H1 (cell line): ENCODE measurements at regions not wholly inside any gene's neighbourhood (a gene's known extent, or its start where the extent isn't known, plus 50 kb on each side); places are given as distances from the start of the nearest gene placed in this dataset.

Experiments
- FOSL1 ChIP-seq: IDR thresholded peaks from 2 replicates; pipeline ENCODE4 v1.6.1; 2011; ENCODE audit warnings: mild to moderate bottlenecking, low read depth, low read length, moderate library complexity; ENCODE audit not compliant: insufficient read depth
- GABPA ChIP-seq: IDR thresholded peaks from 2 replicates; pipeline ENCODE4 v1.6.1; 2011; ENCODE audit warnings: mild to moderate bottlenecking, low read length, moderate library complexity, borderline replicate concordance; ENCODE audit not compliant: insufficient read depth
- JUN ChIP-seq: IDR thresholded peaks from 2 replicates; pipeline ENCODE4 v1.6.1; 2011; ENCODE audit warnings: low read depth, mild to moderate bottlenecking, improper control_type of control experiment, low read length
- PHF8 ChIP-seq: fragments of 200-600 bp; sonication (generic); conservative IDR thresholded peaks from 2 replicates; pipeline ENCODE4 v1.7.1; 2012; ENCODE audit warnings: low read depth, mild to moderate bottlenecking, inconsistent platforms, low read length, moderate library complexity
- TF ChIP-seq, protein P1 (sequence below): fragments of 300-600 bp; sonication (generic); IDR thresholded peaks from 2 replicates; pipeline ENCODE4 v1.7.1; 2012; ENCODE audit warnings: low read length, moderate library complexity, mild to moderate bottlenecking, inconsistent platforms; ENCODE audit not compliant: insufficient replicate concordance

DNA sequence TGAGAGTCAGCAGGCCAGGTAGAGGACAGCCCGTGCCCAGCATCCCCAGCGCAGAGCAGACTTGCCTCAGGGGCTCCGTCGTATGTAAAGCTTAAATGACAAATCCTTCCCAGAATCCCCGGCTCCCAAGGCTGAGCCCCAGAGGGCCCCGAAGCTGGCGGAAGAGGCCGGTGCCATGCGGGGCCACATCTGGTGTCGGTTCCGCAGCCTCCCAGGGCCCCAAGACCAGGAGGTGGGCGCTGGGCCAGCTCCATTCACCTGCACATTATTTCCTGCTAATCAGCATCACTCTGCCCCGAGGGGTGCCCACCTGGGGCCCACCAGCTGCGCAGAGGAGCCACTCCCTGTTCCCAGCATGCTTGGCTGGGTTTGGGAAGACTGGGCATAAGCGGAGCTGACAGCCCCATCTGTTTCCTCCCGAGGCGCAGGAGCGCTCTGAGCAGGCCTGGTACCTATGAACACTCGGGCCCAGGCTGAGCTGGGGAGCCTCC is 124.0 kb upstream of the PPP1R26 start (continued):
- TF ChIP-seq, protein P1, sequence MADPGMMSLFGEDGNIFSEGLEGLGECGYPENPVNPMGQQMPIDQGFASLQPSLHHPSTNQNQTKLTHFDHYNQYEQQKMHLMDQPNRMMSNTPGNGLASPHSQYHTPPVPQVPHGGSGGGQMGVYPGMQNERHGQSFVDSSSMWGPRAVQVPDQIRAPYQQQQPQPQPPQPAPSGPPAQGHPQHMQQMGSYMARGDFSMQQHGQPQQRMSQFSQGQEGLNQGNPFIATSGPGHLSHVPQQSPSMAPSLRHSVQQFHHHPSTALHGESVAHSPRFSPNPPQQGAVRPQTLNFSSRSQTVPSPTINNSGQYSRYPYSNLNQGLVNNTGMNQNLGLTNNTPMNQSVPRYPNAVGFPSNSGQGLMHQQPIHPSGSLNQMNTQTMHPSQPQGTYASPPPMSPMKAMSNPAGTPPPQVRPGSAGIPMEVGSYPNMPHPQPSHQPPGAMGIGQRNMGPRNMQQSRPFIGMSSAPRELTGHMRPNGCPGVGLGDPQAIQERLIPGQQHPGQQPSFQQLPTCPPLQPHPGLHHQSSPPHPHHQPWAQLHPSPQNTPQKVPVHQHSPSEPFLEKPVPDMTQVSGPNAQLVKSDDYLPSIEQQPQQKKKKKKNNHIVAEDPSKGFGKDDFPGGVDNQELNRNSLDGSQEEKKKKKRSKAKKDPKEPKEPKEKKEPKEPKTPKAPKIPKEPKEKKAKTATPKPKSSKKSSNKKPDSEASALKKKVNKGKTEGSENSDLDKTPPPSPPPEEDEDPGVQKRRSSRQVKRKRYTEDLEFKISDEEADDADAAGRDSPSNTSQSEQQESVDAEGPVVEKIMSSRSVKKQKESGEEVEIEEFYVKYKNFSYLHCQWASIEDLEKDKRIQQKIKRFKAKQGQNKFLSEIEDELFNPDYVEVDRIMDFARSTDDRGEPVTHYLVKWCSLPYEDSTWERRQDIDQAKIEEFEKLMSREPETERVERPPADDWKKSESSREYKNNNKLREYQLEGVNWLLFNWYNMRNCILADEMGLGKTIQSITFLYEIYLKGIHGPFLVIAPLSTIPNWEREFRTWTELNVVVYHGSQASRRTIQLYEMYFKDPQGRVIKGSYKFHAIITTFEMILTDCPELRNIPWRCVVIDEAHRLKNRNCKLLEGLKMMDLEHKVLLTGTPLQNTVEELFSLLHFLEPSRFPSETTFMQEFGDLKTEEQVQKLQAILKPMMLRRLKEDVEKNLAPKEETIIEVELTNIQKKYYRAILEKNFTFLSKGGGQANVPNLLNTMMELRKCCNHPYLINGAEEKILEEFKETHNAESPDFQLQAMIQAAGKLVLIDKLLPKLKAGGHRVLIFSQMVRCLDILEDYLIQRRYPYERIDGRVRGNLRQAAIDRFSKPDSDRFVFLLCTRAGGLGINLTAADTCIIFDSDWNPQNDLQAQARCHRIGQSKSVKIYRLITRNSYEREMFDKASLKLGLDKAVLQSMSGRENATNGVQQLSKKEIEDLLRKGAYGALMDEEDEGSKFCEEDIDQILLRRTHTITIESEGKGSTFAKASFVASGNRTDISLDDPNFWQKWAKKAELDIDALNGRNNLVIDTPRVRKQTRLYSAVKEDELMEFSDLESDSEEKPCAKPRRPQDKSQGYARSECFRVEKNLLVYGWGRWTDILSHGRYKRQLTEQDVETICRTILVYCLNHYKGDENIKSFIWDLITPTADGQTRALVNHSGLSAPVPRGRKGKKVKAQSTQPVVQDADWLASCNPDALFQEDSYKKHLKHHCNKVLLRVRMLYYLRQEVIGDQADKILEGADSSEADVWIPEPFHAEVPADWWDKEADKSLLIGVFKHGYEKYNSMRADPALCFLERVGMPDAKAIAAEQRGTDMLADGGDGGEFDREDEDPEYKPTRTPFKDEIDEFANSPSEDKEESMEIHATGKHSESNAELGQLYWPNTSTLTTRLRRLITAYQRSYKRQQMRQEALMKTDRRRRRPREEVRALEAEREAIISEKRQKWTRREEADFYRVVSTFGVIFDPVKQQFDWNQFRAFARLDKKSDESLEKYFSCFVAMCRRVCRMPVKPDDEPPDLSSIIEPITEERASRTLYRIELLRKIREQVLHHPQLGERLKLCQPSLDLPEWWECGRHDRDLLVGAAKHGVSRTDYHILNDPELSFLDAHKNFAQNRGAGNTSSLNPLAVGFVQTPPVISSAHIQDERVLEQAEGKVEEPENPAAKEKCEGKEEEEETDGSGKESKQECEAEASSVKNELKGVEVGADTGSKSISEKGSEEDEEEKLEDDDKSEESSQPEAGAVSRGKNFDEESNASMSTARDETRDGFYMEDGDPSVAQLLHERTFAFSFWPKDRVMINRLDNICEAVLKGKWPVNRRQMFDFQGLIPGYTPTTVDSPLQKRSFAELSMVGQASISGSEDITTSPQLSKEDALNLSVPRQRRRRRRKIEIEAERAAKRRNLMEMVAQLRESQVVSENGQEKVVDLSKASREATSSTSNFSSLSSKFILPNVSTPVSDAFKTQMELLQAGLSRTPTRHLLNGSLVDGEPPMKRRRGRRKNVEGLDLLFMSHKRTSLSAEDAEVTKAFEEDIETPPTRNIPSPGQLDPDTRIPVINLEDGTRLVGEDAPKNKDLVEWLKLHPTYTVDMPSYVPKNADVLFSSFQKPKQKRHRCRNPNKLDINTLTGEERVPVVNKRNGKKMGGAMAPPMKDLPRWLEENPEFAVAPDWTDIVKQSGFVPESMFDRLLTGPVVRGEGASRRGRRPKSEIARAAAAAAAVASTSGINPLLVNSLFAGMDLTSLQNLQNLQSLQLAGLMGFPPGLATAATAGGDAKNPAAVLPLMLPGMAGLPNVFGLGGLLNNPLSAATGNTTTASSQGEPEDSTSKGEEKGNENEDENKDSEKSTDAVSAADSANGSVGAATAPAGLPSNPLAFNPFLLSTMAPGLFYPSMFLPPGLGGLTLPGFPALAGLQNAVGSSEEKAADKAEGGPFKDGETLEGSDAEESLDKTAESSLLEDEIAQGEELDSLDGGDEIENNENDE, result no peak
- TF ChIP-seq GABPA (no peak), FOSL1 (no peak), JUN (no peak), PHF8 (no peak)
